Hepatocyte (in vitro differentiated cells): ENCODE measurements at regions not wholly inside any gene's neighbourhood (a gene's known extent, or its start where the extent isn't known, plus 50 kb on each side); places are given as distances from the start of the nearest gene placed in this dataset.
"Not testable (repeated sequence)": the region's sequence is repeated elsewhere in the genome, so short reads cannot be mapped to it uniquely, and the experiment has no call there.

Experiments
- DNase-seq: peaks from one replicate; pipeline ENCODE4 v3.0.0-alpha.2; 2016; ENCODE audit warnings: low spot score
- H2AFZ ChIP-seq: fragments of 200-600 bp; sonication (generic); 2 replicates; pipeline ENCODE4 v1.6.0; 2016; ENCODE audit warnings: antibody characterized with exemption, mild to moderate bottlenecking
- H3K27ac ChIP-seq: fragments of 200-600 bp; sonication (generic); 2 replicates; pipeline ENCODE4 v1.5.1; 2016; ENCODE audit warnings: mild to moderate bottlenecking
- H3K27me3 ChIP-seq: fragments of 200-600 bp; sonication (generic); 2 replicates; pipeline ENCODE4 v1.6.1; 2016
- H3K36me3 ChIP-seq: fragments of 200-600 bp; sonication (generic); replicated peaks from 2 replicates; pipeline ENCODE4 v1.5.1; 2016; ENCODE audit warnings: low read depth; ENCODE audit not compliant: insufficient read depth
- H3K4me1 ChIP-seq: fragments of 200-600 bp; sonication (generic); 2 replicates; pipeline ENCODE4 v1.5.1; 2016; ENCODE audit warnings: mild to moderate bottlenecking, moderate library complexity; ENCODE audit not compliant: insufficient read depth
- H3K4me2 ChIP-seq: fragments of 200-600 bp; sonication (generic); 2 replicates; pipeline ENCODE4 v1.6.0; 2016
- H3K4me3 ChIP-seq: fragments of 200-600 bp; sonication (generic); 2 replicates; pipeline ENCODE4 v1.5.1; 2016; ENCODE audit warnings: mild to moderate bottlenecking
- H3K79me2 ChIP-seq: fragments of 200-600 bp; sonication (generic); 2 replicates; pipeline ENCODE4 v1.6.0; 2017; ENCODE audit warnings: mild to moderate bottlenecking
- H3K9me2 ChIP-seq: fragments of 200-600 bp; sonication (generic); replicated peaks from 2 replicates; pipeline ENCODE4 v1.6.0; 2017; ENCODE audit warnings: mild to moderate bottlenecking; ENCODE audit not compliant: insufficient read depth
- H3K9me3 ChIP-seq: fragments of 200-600 bp; sonication (generic); 2 replicates; pipeline ENCODE4 v1.5.1; 2016; ENCODE audit warnings: low read depth, mild to moderate bottlenecking
- H4K20me1 ChIP-seq: fragments of 200-600 bp; sonication (generic); 2 replicates; pipeline ENCODE4 v1.6.0; 2016; ENCODE audit warnings: mild to moderate bottlenecking; ENCODE audit not compliant: insufficient read depth, poor library complexity, severe bottlenecking
- WGBS: methylation state at CpG from one replicate; pipeline ENCODE4 v1.1.6; 2016; ENCODE audit warnings: low lambda C conversion rate; ENCODE audit errors: missing lambda C conversion rate; 5-methylcytosine and 5-hydroxymethylcytosine counted together

- not testable (repeated sequence) for H3K4me2 ChIP-seq, H3K9me2 ChIP-seq, H2AFZ ChIP-seq, H3K27ac ChIP-seq, DNase-seq, H3K9me3 ChIP-seq, H3K79me2 ChIP-seq, H3K36me3 ChIP-seq, H4K20me1 ChIP-seq, H3K4me1 ChIP-seq, H3K4me3 ChIP-seq, H3K27me3 ChIP-seq
- WGBS, result no CpG with 5 or more reads among the region's 33 CpGs
Measured at GRCh38 chr21:5013455-5014304, 5507.7 kb upstream of the TPTE start.

- not testable (repeated sequence) for H3K79me2 ChIP-seq, H3K9me3 ChIP-seq, H4K20me1 ChIP-seq, H3K4me3 ChIP-seq, H2AFZ ChIP-seq, H3K9me2 ChIP-seq, H3K4me2 ChIP-seq, H3K27ac ChIP-seq, H3K36me3 ChIP-seq, DNase-seq, H3K4me1 ChIP-seq, H3K27me3 ChIP-seq
- WGBS, result no CpG with 5 or more reads among the region's 17 CpGs
Measured at GRCh38 chr21:5015187-5015586, 5506.2 kb upstream of the TPTE start.

- H4K20me1 ChIP-seq, H2AFZ ChIP-seq, H3K4me2 ChIP-seq, H3K4me3 ChIP-seq, H3K4me1 ChIP-seq, H3K27me3 ChIP-seq, H3K9me3 ChIP-seq, H3K9me2 ChIP-seq, H3K27ac ChIP-seq, H3K36me3 ChIP-seq, DNase-seq, H3K79me2 ChIP-seq: not testable (repeated sequence)
- no CpG with 5 or more reads among the region's 15 CpGs for WGBS
Measured at GRCh38 chr21:5019120-5019519, 5502.3 kb upstream of the TPTE start.

- H2AFZ ChIP-seq, H3K79me2 ChIP-seq, H3K4me1 ChIP-seq, DNase-seq, H3K27ac ChIP-seq, H4K20me1 ChIP-seq, H3K9me2 ChIP-seq, H3K4me3 ChIP-seq, H3K36me3 ChIP-seq, H3K27me3 ChIP-seq, H3K4me2 ChIP-seq, H3K9me3 ChIP-seq: not testable (repeated sequence)
- no CpG with 5 or more reads among the region's 27 CpGs for WGBS
Measured at GRCh38 chr21:5021815-5022214, 5499.6 kb upstream of the TPTE start.

- H4K20me1 ChIP-seq, H3K4me1 ChIP-seq, H3K4me2 ChIP-seq, H3K9me3 ChIP-seq, H3K9me2 ChIP-seq, H2AFZ ChIP-seq, H3K27me3 ChIP-seq, H3K27ac ChIP-seq, H3K4me3 ChIP-seq, H3K79me2 ChIP-seq, DNase-seq, H3K36me3 ChIP-seq: not testable (repeated sequence)
- no CpG with 5 or more reads among the region's 52 CpGs for WGBS
Measured at GRCh38 chr21:5022254-5022653, 5499.1 kb upstream of the TPTE start.

GRCh38 chr21:5022748-5023147, 5498.6 kb upstream of the TPTE start:
- H3K9me2 ChIP-seq, H3K27ac ChIP-seq, DNase-seq, H3K79me2 ChIP-seq, H3K9me3 ChIP-seq, H3K4me2 ChIP-seq, H4K20me1 ChIP-seq, H3K4me3 ChIP-seq, H2AFZ ChIP-seq, H3K27me3 ChIP-seq, H3K36me3 ChIP-seq, H3K4me1 ChIP-seq: not testable (repeated sequence)
- no CpG with 5 or more reads among the region's 45 CpGs for WGBS

GRCh38 chr21:5035147-5035546, 5486.2 kb upstream of the TPTE start:
- H2AFZ ChIP-seq, H4K20me1 ChIP-seq, H3K4me2 ChIP-seq, H3K4me1 ChIP-seq, H3K9me2 ChIP-seq, H3K9me3 ChIP-seq, H3K27ac ChIP-seq, H3K27me3 ChIP-seq, H3K36me3 ChIP-seq, H3K79me2 ChIP-seq, DNase-seq, H3K4me3 ChIP-seq: not testable (repeated sequence)
- no CpG with 5 or more reads among the region's 14 CpGs for WGBS

GRCh38 chr21:5035587-5035986, 5485.8 kb upstream of the TPTE start:
- not testable (repeated sequence) for H3K9me2 ChIP-seq, H3K9me3 ChIP-seq, H3K36me3 ChIP-seq, H4K20me1 ChIP-seq, H3K4me1 ChIP-seq, H2AFZ ChIP-seq, H3K79me2 ChIP-seq, H3K27me3 ChIP-seq, H3K4me2 ChIP-seq, H3K27ac ChIP-seq, DNase-seq, H3K4me3 ChIP-seq
- 80% methylated on average over 1 of the region's 9 CpGs for WGBS

GRCh38 chr21:5037606-5038331, 5483.6 kb upstream of the TPTE start:
- H3K79me2 ChIP-seq, H3K4me3 ChIP-seq, H3K4me2 ChIP-seq, H3K27me3 ChIP-seq, H2AFZ ChIP-seq, DNase-seq, H4K20me1 ChIP-seq, H3K27ac ChIP-seq, H3K9me2 ChIP-seq, H3K36me3 ChIP-seq, H3K9me3 ChIP-seq, H3K4me1 ChIP-seq: not testable (repeated sequence)
- 100% methylated on average over 3 of the region's 15 CpGs for WGBS
